Type B pancreatic cell (in vitro differentiated cells): ENCODE measurements at regions not wholly inside any gene's neighbourhood (a gene's known extent, or its start where the extent isn't known, plus 50 kb on each side); places are given as distances from the start of the nearest gene placed in this dataset.

Source experiments
- DNase-seq: peaks from one replicate; pipeline ENCODE4 v3.0.0; 2021; ENCODE audit warnings: mixed read lengths; ENCODE audit not compliant: unreplicated experiment; ENCODE audit errors: extremely low spot score
- H3K27ac Mint-ChIP-seq: 2 replicates; pipeline ENCODE4 v1.8.0; 2021; ENCODE audit warnings: mild to moderate bottlenecking, mixed read lengths
- H3K27me3 Mint-ChIP-seq: 2 replicates; pipeline ENCODE4 v1.8.0; 2021; ENCODE audit warnings: mixed read lengths
- H3K36me3 Mint-ChIP-seq: 2 replicates; pipeline ENCODE4 v1.8.0; 2021; ENCODE audit warnings: mixed read lengths
- H3K4me1 Mint-ChIP-seq: one replicate; pipeline ENCODE4 v1.8.0; 2021; ENCODE audit warnings: mixed read lengths; ENCODE audit not compliant: unreplicated experiment
- H3K4me3 Mint-ChIP-seq: 2 replicates; pipeline ENCODE4 v1.8.0; 2021; ENCODE audit warnings: mild to moderate bottlenecking, mixed read lengths
- H3K9me3 Mint-ChIP-seq: 2 replicates; pipeline ENCODE4 v1.8.0; 2021; ENCODE audit warnings: mixed read lengths
- TF ChIP-seq, protein P1 (sequence below): fragments of 200-600 bp; sonication (generic); conservative IDR thresholded peaks from 2 replicates; pipeline ENCODE4 v1.5.0; 2021; ENCODE audit warnings: antibody characterized with exemption, mild to moderate bottlenecking

DNA sequence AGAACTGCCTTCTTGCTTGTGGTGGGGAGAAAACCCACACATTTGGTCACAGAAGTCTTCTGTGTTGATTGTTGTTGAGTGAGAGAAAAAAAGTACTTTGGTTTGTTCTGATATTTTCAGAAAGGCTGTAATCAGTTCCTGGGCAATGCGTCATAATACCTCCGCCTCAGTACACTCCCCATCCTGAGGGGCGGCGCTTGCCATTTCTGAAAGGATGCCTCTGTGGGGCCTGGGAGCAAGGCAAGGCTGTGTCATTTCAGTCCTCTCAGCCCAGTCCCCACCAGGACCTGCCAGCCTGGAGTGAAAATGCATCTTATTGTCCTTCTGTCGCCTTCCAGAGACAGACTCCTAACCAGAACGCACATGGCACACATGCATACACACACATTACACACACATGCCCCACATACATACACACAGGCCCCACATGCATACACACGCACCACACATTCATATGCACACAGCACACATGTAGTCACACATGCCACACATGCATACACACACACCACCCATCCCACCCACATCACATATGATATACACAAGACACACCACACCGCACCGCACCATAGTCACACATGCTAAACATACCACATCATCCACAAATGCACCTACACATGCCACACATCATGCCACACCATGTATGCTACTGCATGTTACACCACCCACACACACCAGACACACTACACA, 90.0 kb downstream of the CXCL12 start:
- no peaks in the 10 kb centered on the region for H3K9me3 Mint-ChIP-seq
- no peak for DNase-seq
- H3K27me3 Mint-ChIP-seq: peaks cover 19% of the 10 kb centered on the region
- H3K27ac Mint-ChIP-seq: no peak overlapping the region
- H3K4me1 Mint-ChIP-seq: peaks cover 10% of the 10 kb centered on the region
- no peaks in the 10 kb centered on the region for H3K36me3 Mint-ChIP-seq
- TF ChIP-seq, protein P1, sequence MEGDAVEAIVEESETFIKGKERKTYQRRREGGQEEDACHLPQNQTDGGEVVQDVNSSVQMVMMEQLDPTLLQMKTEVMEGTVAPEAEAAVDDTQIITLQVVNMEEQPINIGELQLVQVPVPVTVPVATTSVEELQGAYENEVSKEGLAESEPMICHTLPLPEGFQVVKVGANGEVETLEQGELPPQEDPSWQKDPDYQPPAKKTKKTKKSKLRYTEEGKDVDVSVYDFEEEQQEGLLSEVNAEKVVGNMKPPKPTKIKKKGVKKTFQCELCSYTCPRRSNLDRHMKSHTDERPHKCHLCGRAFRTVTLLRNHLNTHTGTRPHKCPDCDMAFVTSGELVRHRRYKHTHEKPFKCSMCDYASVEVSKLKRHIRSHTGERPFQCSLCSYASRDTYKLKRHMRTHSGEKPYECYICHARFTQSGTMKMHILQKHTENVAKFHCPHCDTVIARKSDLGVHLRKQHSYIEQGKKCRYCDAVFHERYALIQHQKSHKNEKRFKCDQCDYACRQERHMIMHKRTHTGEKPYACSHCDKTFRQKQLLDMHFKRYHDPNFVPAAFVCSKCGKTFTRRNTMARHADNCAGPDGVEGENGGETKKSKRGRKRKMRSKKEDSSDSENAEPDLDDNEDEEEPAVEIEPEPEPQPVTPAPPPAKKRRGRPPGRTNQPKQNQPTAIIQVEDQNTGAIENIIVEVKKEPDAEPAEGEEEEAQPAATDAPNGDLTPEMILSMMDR: no peak
- no peak overlapping the region for H3K4me3 Mint-ChIP-seq

DNA sequence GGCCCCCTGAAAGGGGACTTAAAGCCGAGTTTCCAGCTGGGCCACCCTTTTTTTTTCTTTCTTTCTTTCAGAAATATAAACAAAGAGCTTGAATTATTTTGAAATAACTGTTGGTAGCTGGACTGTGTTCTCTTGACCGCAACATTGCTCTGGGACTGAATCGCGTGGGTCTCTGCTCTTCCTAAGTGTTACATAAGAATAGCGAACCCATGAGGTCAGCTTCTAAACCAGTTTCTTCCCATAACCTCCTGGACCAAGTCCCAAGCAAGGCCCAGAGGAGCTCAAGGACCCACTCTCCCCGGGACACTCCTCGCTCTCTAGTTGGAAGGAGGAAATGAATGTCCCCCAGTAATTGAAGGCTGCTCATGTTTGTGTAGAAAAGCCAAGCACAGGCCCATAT, 91.1 kb downstream of the CXCL12 start:
- TF ChIP-seq, protein P1: no peak
- no peak overlapping the region for H3K27ac Mint-ChIP-seq
- peaks cover 22% of the 10 kb centered on the region for H3K27me3 Mint-ChIP-seq
- no peaks in the 10 kb centered on the region for H3K9me3 Mint-ChIP-seq
- DNase-seq: no peak
- peaks cover 10% of the 10 kb centered on the region for H3K4me1 Mint-ChIP-seq
- no peak overlapping the region for H3K4me3 Mint-ChIP-seq
- H3K36me3 Mint-ChIP-seq: no peaks in the 10 kb centered on the region

DNA sequence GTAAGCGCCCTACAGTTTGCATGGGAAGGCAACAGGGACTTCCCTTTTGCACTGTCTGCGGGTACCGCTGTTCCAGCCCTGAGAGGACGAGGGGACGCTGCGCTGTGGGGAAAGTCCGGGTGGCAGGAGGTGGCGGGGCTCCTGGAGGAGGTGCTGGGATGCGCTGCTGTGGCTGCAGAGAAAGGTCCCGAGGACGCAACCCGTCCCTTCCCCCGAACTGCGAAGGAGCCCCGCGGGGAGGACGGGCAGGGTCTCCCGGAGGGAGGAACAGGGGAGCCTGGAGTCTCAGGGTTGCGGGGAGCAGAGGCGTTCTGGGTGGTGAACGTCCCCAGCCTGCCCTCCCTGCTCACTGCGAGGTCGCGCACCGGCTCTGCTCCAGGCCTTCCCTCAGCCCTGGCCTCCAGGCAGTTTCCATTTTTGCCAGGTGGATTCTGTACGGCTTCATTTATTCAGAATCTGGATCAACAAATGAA, 91.6 kb downstream of the CXCL12 start:
- H3K4me1 Mint-ChIP-seq: peaks cover 10% of the 10 kb centered on the region

GRCh38 chr10:44292390-44293002, 92.4 kb downstream of the CXCL12 start:
- Mint-ChIP-seq H3K27me3 (peaks cover 19% of the 10 kb centered on the region), H3K4me1 (peaks cover 5% of the 10 kb centered on the region), H3K4me3 (peak overlapping the region; percentile 69), H3K27ac (no peak overlapping the region), H3K9me3 (no peaks in the 10 kb centered on the region), H3K36me3 (no peaks in the 10 kb centered on the region)
- TF ChIP-seq, protein P1: no peak
- no peak for DNase-seq

More for the DNA sequence above, 91.6 kb downstream of the CXCL12 start:
- H3K9me3 Mint-ChIP-seq: no peaks in the 10 kb centered on the region
- no peak overlapping the region for H3K27ac Mint-ChIP-seq
- H3K27me3 Mint-ChIP-seq: peaks cover 22% of the 10 kb centered on the region
- DNase-seq: no peak
- H3K4me3 Mint-ChIP-seq: no peak overlapping the region
- H3K36me3 Mint-ChIP-seq: no peaks in the 10 kb centered on the region
- TF ChIP-seq, protein P1: no peak

DNA sequence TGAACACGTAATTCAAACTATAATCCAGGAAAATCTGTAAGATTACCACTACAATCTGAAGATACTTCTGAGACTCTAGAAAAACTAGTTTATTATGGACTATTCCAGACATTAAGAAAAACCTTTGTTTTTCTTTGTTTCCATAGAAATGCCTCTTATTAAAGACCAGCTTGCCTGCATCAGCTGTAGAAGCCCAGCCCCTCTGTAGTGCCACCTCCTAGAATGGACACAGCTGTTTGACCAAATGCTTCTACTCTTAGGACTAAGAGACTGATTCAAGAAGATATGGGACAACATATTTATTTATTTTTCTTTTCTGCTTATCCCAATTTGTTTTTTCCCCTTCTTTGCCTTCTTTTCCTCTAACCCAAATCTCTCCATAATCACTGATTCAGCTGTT, 93.8 kb downstream of the CXCL12 start:
- Mint-ChIP-seq H3K4me3 (no peak overlapping the region), H3K27ac (no peak overlapping the region), H3K4me1 (peaks cover 11% of the 10 kb centered on the region), H3K9me3 (no peaks in the 10 kb centered on the region), H3K36me3 (no peaks in the 10 kb centered on the region), H3K27me3 (peaks cover 23% of the 10 kb centered on the region)
- TF ChIP-seq, protein P1: no peak
- DNase-seq: no peak
